ENCODE measurements at regions not wholly inside any gene's neighbourhood (a gene's known extent, or its start where the extent isn't known, plus 50 kb on each side); places are given as distances from the start of the nearest gene placed in this dataset.
"Not testable (repeated sequence)": the region's sequence is repeated elsewhere in the genome, so short reads cannot be mapped to it uniquely, and the experiment has no call there.

DNA sequence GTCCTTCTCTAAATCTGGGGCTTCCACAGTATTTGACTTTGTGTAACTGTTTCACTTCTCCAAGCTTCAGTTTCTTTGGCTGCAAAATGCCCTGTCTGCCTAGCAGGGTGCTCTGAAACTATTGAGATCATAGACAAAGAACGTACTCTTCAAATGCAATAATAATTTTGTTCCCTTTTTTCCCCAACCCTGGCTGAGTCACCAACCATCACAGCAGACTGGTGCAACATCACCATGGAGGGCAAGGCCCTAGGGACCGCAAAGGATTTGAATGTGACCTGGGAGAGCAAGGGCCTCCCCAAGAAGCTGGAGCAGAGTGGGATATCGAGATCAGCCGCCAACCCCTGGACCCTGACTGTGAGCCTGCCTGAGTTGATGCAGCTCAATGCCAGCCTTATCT is 115.0 kb downstream of the FCRL5 start:
- H3K4me3 ChIP-seq (ENCODE audit: low read length): no peak overlapping the region
- DNase-seq: no peak
- H3K9me3 ChIP-seq (ENCODE audit: control insufficient read depth, low read depth, low read length): no peaks in the 10 kb centered on the region
- WGBS (ENCODE audit: insufficient coverage, low lambda C conversion rate): no CpG with 5 or more reads among the region's 4 CpGs
- no peaks in the 10 kb centered on the region for H3K36me3 ChIP-seq (ENCODE audit: control insufficient read depth, insufficient read depth, low read length)
- no peaks in the 10 kb centered on the region for H3K27me3 ChIP-seq (ENCODE audit: control insufficient read depth, insufficient read depth, low read length)
- H3K27ac ChIP-seq (ENCODE audit: low read length): no peak overlapping the region
- H3K4me1 ChIP-seq (ENCODE audit: control insufficient read depth, insufficient read depth, low read length): peaks cover 29% of the 10 kb centered on the region

DNA sequence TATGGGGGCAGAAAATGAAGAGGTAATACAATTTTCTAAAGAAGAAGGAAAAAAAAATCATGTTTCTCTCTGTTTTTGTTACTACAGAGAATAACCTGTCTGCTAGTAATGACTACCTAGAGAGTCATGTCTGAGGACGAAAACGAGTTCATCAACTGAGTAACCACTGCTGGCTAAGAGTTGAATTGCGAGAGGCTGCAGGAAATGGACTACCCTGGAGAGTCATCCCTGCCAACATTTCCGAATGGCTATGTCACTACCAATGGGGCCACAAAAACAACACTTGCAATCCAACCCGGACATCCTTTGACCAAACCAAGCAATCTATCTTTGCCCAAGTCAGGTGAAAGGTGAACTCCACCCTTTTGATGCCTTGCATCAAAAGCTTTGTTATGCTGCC is 120.6 kb downstream of the FCRL5 start:
- Histone ChIP-seq H3K9me3 (ENCODE audit: control insufficient read depth, low read depth, low read length) (no peaks in the 10 kb centered on the region), H3K4me1 (ENCODE audit: control insufficient read depth, insufficient read depth, low read length) (no peaks in the 10 kb centered on the region), H3K27ac (ENCODE audit: low read length) (no peak overlapping the region), H3K36me3 (ENCODE audit: control insufficient read depth, insufficient read depth, low read length) (no peaks in the 10 kb centered on the region), H3K4me3 (ENCODE audit: low read length) (no peak overlapping the region), H3K27me3 (ENCODE audit: control insufficient read depth, insufficient read depth, low read length) (no peaks in the 10 kb centered on the region)
- no peak for DNase-seq
- WGBS (ENCODE audit: insufficient coverage, low lambda C conversion rate): no CpG with 5 or more reads among the region's 5 CpGs

DNA sequence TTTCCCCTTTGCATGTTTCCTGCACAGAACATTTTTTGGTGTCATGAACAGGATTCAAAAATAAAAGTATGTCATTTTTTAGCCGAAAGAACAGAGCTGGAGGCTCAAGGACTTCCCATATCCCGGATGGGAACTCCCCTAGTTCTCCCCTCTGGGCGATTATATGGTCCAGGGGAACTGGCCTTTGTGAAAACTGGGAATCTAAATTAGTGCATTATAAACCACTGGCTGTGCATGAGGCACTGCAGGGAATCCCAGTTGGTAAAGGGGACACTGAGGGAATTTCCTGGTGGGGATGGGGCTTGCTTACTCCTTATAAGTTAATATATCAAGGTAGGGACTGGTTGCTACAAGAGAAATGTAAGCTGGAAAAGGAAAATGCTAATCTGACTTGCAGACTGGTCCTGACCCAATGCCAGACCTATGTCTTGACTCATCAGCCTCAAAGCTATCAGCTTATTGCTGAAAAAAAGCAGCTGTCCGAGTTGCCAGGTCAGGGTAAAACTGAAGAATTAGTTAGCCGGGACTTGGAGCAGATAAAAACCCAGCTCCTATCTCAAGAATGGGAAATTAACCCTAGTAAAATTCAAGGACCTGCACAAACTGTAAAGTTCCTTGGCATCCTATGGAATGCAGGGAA is 122.6 kb downstream of the FCRL5 start:
- H3K36me3 ChIP-seq (ENCODE audit: control insufficient read depth, insufficient read depth, low read length): no peaks in the 10 kb centered on the region
- DNase-seq: no peak
- H3K27me3 ChIP-seq (ENCODE audit: control insufficient read depth, insufficient read depth, low read length): no peaks in the 10 kb centered on the region
- H3K4me3 ChIP-seq (ENCODE audit: low read length): no peak overlapping the region
- no peaks in the 10 kb centered on the region for H3K9me3 ChIP-seq (ENCODE audit: control insufficient read depth, low read depth, low read length)
- no peaks in the 10 kb centered on the region for H3K4me1 ChIP-seq (ENCODE audit: control insufficient read depth, insufficient read depth, low read length)
- no peak overlapping the region for H3K27ac ChIP-seq (ENCODE audit: low read length)
- 100% methylated on average over 1 of the region's 5 CpGs for WGBS (ENCODE audit: insufficient coverage, low lambda C conversion rate)

DNA sequence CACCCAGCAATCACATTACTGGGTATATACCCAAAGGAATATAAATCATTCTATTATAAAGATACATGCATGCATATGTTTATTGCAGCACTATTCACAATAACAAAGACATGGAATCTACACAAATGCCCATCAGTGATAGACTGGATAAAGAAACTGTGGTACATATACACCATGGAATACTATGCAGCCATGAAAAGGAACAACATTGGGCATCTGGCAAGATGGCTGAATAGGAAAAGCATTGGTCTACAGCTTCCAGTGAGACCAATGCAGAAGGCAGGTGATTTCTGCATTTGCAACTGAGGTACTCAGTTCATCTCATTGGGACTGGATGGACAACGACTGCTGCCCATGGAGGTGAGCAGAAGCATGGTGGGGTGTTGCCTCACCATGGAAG is 128.6 kb downstream of the FCRL5 start:
- not testable (repeated sequence) for H3K27ac ChIP-seq (ENCODE audit: low read length); H3K4me3 ChIP-seq (ENCODE audit: low read length); H3K27me3 ChIP-seq (ENCODE audit: control insufficient read depth, insufficient read depth, low read length); H3K4me1 ChIP-seq (ENCODE audit: control insufficient read depth, insufficient read depth, low read length); H3K36me3 ChIP-seq (ENCODE audit: control insufficient read depth, insufficient read depth, low read length); H3K9me3 ChIP-seq (ENCODE audit: control insufficient read depth, low read depth, low read length); DNase-seq
- no CpG with 5 or more reads among the region's 1 CpG for WGBS (ENCODE audit: insufficient coverage, low lambda C conversion rate)

DNA sequence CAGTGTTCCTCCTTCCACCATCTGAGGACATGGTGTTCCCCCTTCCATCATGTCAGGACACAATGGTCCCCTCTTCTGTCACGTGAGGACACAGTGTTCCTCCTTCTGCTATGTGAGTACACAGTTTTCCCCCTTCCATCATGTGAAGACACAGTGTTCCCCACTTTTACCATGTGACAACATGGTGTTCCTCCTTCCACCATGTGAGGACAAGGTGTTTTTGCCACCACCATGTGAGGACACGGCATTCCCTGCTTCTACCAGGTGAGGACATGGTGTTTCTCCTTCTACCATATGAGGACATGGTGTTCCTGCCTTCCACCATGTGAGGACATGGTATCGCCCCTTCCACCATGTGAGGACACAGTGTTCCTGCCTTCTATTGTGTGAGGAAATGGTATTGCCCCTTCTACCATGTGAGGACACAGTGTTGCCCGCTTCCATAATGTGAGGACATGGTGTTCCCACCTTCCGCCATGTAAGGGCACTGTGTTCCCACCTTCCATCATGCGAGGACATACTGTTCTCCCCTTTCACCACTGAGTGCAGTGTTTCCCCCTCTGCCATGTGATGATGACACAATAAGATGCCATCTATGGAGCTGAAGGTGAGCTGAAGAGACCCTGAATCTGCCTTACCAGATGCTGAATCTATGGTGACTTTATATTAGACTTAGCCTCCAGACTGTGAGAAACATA is 132.3 kb downstream of the FCRL5 start:
- H3K4me1 ChIP-seq (ENCODE audit: control insufficient read depth, insufficient read depth, low read length): no peaks in the 10 kb centered on the region
- no peaks in the 10 kb centered on the region for H3K36me3 ChIP-seq (ENCODE audit: control insufficient read depth, insufficient read depth, low read length)
- no peaks in the 10 kb centered on the region for H3K27me3 ChIP-seq (ENCODE audit: control insufficient read depth, insufficient read depth, low read length)
- no CpG with 5 or more reads among the region's 6 CpGs for WGBS (ENCODE audit: insufficient coverage, low lambda C conversion rate)
- H3K27ac ChIP-seq (ENCODE audit: low read length): no peak overlapping the region
- DNase-seq: no peak
- H3K4me3 ChIP-seq (ENCODE audit: low read length): no peak overlapping the region
- H3K9me3 ChIP-seq (ENCODE audit: control insufficient read depth, low read depth, low read length): no peaks in the 10 kb centered on the region

DNA sequence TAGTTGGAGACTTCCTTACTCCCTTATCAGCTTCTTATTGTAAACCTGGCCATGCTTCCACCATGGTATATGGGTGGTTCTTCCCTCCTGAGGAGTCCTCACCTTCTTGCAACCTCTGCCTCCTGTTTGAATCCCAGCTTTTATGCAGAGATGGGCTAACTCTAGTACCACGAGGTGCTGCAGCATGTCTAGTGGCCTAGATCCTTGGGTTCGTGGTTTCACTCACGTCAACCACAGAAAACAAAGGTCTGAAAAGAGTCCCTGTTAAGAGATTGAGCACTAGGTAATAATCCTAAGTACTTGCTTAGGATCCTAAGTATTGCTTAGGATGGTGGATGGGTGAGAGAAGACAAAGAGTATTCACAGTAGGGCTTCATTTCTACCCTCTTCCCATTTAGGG is 133.7 kb downstream of the FCRL5 start:
- H3K9me3 ChIP-seq (ENCODE audit: control insufficient read depth, low read depth, low read length): no peaks in the 10 kb centered on the region
- no peak overlapping the region for H3K27ac ChIP-seq (ENCODE audit: low read length)
- no peak overlapping the region for H3K4me3 ChIP-seq (ENCODE audit: low read length)
- no peaks in the 10 kb centered on the region for H3K36me3 ChIP-seq (ENCODE audit: control insufficient read depth, insufficient read depth, low read length)
- DNase-seq: no peak
- no peaks in the 10 kb centered on the region for H3K27me3 ChIP-seq (ENCODE audit: control insufficient read depth, insufficient read depth, low read length)
- WGBS (ENCODE audit: insufficient coverage, low lambda C conversion rate): no CpG with 5 or more reads among the region's 3 CpGs
- no peaks in the 10 kb centered on the region for H3K4me1 ChIP-seq (ENCODE audit: control insufficient read depth, insufficient read depth, low read length)

DNA sequence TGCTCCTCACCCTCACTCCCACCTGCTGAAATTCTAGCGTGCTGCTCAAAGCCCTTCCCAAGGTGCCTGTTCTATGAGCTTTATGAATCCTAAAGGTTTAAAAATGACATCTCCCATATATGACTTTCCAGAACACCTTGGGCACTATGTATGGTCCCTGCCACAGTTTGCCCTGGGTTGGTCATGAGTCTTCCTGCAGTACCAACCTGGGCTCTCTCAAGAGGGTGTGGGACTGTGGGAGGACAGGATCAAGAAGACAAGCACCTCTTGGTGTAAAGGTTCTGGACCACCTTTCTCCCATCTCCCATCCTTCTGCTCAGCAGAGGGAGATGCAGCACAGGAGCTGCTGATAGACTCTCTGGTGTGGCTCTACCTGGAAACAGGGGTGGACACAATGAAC is 134.1 kb downstream of the FCRL5 start:
- no peaks in the 10 kb centered on the region for H3K4me1 ChIP-seq (ENCODE audit: control insufficient read depth, insufficient read depth, low read length)
- DNase-seq: no peak
- no CpG with 5 or more reads among the region's 1 CpG for WGBS (ENCODE audit: insufficient coverage, low lambda C conversion rate)
- no peaks in the 10 kb centered on the region for H3K27me3 ChIP-seq (ENCODE audit: control insufficient read depth, insufficient read depth, low read length)
- no peaks in the 10 kb centered on the region for H3K36me3 ChIP-seq (ENCODE audit: control insufficient read depth, insufficient read depth, low read length)
- no peak overlapping the region for H3K4me3 ChIP-seq (ENCODE audit: low read length)
- no peaks in the 10 kb centered on the region for H3K9me3 ChIP-seq (ENCODE audit: control insufficient read depth, low read depth, low read length)
- no peak overlapping the region for H3K27ac ChIP-seq (ENCODE audit: low read length)

DNA sequence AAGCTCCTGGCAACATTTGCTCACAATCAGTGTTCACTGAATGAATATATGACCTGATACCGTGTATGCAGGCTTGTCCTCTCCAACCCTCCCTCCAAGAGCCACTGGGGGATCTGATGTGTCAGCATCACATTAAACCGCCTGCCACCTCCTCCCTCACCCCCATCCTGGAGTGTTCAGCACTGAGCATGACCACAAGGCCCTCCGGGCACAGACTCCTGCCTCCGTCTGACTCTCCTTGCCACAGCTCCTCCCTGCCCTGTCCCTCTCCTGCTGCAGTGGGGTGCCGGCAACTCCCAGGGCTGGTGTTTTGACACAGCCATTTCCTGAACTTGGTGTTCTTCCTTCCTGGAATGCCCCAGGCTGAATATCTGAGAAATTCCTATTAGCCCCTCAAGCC is 136.7 kb downstream of the FCRL5 start:
- Histone ChIP-seq H3K27me3 (ENCODE audit: control insufficient read depth, insufficient read depth, low read length) (no peaks in the 10 kb centered on the region), H3K9me3 (ENCODE audit: control insufficient read depth, low read depth, low read length) (no peaks in the 10 kb centered on the region), H3K4me3 (ENCODE audit: low read length) (no peak overlapping the region), H3K36me3 (ENCODE audit: control insufficient read depth, insufficient read depth, low read length) (no peaks in the 10 kb centered on the region), H3K4me1 (ENCODE audit: control insufficient read depth, insufficient read depth, low read length) (no peaks in the 10 kb centered on the region), H3K27ac (ENCODE audit: low read length) (no peak overlapping the region)
- no CpG with 5 or more reads among the region's 5 CpGs for WGBS (ENCODE audit: insufficient coverage, low lambda C conversion rate)
- no peak for DNase-seq

DNA sequence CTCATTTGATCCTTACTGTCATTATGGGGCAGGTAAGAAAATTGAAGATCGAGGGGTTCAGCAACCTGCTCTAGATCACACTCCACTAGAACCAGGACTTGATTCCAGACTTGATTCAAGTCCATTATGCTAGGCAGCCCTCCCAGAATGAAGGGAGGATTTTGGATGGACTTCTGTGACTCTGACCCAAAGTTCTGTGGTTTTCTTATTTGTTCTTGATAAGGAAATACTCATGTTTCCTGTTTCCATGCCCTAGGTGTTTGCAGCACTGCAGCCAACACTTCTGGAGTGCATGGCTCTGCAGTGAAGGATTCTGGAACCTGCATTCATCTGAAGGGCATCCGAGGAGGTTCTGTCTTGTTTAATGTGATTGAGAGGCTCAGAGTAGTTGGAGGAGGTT is 140.0 kb downstream of the FCRL5 start:
- no CpG with 5 or more reads among the region's 2 CpGs for WGBS (ENCODE audit: insufficient coverage, low lambda C conversion rate)
- no peak overlapping the region for H3K27ac ChIP-seq (ENCODE audit: low read length)

DNA sequence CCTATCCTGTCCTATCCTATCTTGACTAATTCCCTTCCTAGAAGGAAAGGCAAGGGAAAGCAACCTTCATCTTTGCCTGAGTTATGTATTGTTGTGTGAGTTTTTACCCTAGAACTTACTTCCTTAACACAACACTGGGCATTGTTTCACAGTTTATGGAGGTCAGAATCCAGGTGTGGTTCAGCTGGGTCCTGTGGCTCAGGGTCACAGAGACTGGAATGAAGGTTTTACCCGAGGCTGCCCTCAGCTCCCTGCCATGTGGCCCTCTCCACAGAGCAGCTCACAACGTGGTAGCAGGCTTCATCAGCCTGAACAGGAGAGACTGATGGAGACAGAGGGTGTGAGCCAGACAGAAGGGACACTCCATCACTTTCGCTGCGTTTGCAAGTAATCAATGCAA is 140.5 kb downstream of the FCRL5 start:
- no peak overlapping the region for H3K4me3 ChIP-seq (ENCODE audit: low read length)
- WGBS (ENCODE audit: insufficient coverage, low lambda C conversion rate): no CpG with 5 or more reads among the region's 4 CpGs
- H3K36me3 ChIP-seq (ENCODE audit: control insufficient read depth, insufficient read depth, low read length): no peaks in the 10 kb centered on the region
- H3K4me1 ChIP-seq (ENCODE audit: control insufficient read depth, insufficient read depth, low read length): no peaks in the 10 kb centered on the region
- no peak for DNase-seq
- H3K27me3 ChIP-seq (ENCODE audit: control insufficient read depth, insufficient read depth, low read length): no peaks in the 10 kb centered on the region
- no peaks in the 10 kb centered on the region for H3K9me3 ChIP-seq (ENCODE audit: control insufficient read depth, low read depth, low read length)
- no peak overlapping the region for H3K27ac ChIP-seq (ENCODE audit: low read length)

More for the DNA sequence above, 140.0 kb downstream of the FCRL5 start:
- DNase-seq: no peak
- Histone ChIP-seq H3K36me3 (ENCODE audit: control insufficient read depth, insufficient read depth, low read length) (no peaks in the 10 kb centered on the region), H3K4me3 (ENCODE audit: low read length) (no peak overlapping the region), H3K27me3 (ENCODE audit: control insufficient read depth, insufficient read depth, low read length) (no peaks in the 10 kb centered on the region), H3K9me3 (ENCODE audit: control insufficient read depth, low read depth, low read length) (no peaks in the 10 kb centered on the region), H3K4me1 (ENCODE audit: control insufficient read depth, insufficient read depth, low read length) (no peaks in the 10 kb centered on the region)

DNA sequence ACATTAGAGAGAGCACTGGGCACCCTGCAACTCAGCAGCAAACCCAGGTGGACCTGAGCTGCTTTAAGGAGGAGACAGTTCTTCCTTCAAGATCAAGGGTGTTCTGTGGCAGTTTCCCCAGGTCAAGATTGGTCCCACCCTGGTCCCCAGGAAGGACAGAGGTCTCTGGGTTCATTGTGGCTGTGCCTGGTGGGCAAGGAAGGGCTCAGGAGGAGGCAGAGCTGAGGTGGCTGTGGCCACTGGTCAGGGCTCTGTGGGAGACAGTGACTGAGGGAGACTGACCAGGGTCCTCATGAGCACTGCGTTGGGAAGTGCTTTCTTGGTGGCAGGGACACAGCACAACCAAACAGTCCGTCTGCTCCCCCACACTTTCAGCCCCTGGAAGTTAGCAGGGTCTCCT is 141.3 kb downstream of the FCRL5 start:
- Histone ChIP-seq H3K4me1 (ENCODE audit: control insufficient read depth, insufficient read depth, low read length) (no peaks in the 10 kb centered on the region), H3K9me3 (ENCODE audit: control insufficient read depth, low read depth, low read length) (no peaks in the 10 kb centered on the region), H3K4me3 (ENCODE audit: low read length) (no peak overlapping the region), H3K27me3 (ENCODE audit: control insufficient read depth, insufficient read depth, low read length) (no peaks in the 10 kb centered on the region), H3K36me3 (ENCODE audit: control insufficient read depth, insufficient read depth, low read length) (no peaks in the 10 kb centered on the region), H3K27ac (ENCODE audit: low read length) (no peak overlapping the region)
- no CpG with 5 or more reads among the region's 2 CpGs for WGBS (ENCODE audit: insufficient coverage, low lambda C conversion rate)
- DNase-seq: no peak
